HCT116 (cell line): ENCODE measurements at regions not wholly inside any gene's neighbourhood (a gene's known extent, or its start where the extent isn't known, plus 50 kb on each side); places are given as distances from the start of the nearest gene placed in this dataset.

ENCODE experiments used
- ATAC-seq: fragments of 200-7000 bp; cut with Tn5 transposase; 2 replicates; pipeline ENCODE4 v1.9.1; 2020; ENCODE audit warnings: mild to moderate bottlenecking, moderate library complexity
- BruUV-seq: library from RNA; stranded (reverse); fragments of 400-500 nt; replicated peaks from 2 replicates; lab custom pipeline; 2021; lab: Mats Ljungman, UMichigan
- CTCF ChIA-PET: fragments of 300-600 bp; sonication (Branson Sonifier 250); formaldehyde crosslinking; loops from one replicate; lab custom pipeline; 2021; ENCODE audit warnings: antibody characterized with exemption; lab: Charles Lee
- POLR2A ChIA-PET: fragments of 300-600, 350-600 bp; sonication (Branson Sonifier 250); formaldehyde crosslinking; loops from one replicate; lab custom pipeline; 2021; ENCODE audit warnings: antibody characterized with exemption; lab: Charles Lee
- RAD21 ChIA-PET, 2 experiments: fragments of 300-600 bp; sonication (Branson Sonifier 250); formaldehyde crosslinking; loops; one replicate each; lab custom pipeline; 2023; ENCODE audit warnings: low total read pairs in 2 of 2; ENCODE audit not compliant: uncharacterized antibody in 2 of 2, unreplicated experiment in 2 of 2, low non-redundant PET in 1 of 2; lab: Charles Lee
- DNase-seq: peaks from one replicate; pipeline ENCODE4 v3.0.0-alpha.2; 2010; ENCODE audit warnings: low read depth, low spot score
- H2AFZ ChIP-seq: fragments of 200-600 bp; shearing (Covaris generic), sonication (generic); 2 replicates; pipeline ENCODE4 v1.6.1; 2017; ENCODE audit warnings: low read depth, mixed run types, mixed read lengths, antibody characterized with exemption, low read length; ENCODE audit not compliant: poor library complexity, severe bottlenecking
- H3K27ac ChIP-seq: 2 replicates; pipeline ENCODE4 v1.5.1; 2012; ENCODE audit warnings: low read depth, low read length
- H3K27me3 ChIP-seq: fragments of 200-600 bp; sonication (generic); 2 replicates; pipeline ENCODE4 v1.6.1; 2016; ENCODE audit warnings: mixed run types, low read length, mixed read lengths; ENCODE audit not compliant: insufficient read depth
- H3K36me3 ChIP-seq, 2 experiments: fragments of 200-500 bp in 1 of 2; fragments of 200-600 bp in 1 of 2; sonication (Bioruptor generic) in 1 of 2; sonication (generic) in 1 of 2; 2 replicates each; pipeline versions ENCODE4 v1.5.1 to v1.6.1; 2014 to 2016; ENCODE audit warnings: low read length in 2 of 2, inconsistent platforms in 1 of 2, mixed read lengths in 1 of 2, mixed run types in 1 of 2; ENCODE audit not compliant: insufficient read depth in 2 of 2, control insufficient read depth in 1 of 2
- H3K4me1 ChIP-seq, 2 experiments: fragments of 200-600 bp in 1 of 2; sonication (generic) in 1 of 2; 2 replicates each; pipeline versions ENCODE4 v1.5.1 to v1.6.1; 2012 to 2017; ENCODE audit warnings: low read length in 2 of 2, inconsistent platforms in 1 of 2, mild to moderate bottlenecking in 1 of 2, mixed read lengths in 1 of 2, mixed run types in 1 of 2, moderate library complexity in 1 of 2; ENCODE audit not compliant: insufficient read depth in 2 of 2, control insufficient read depth in 1 of 2
- H3K4me2 ChIP-seq: fragments of 200-600 bp; sonication (generic); 2 replicates; pipeline ENCODE4 v1.6.1; 2017; ENCODE audit warnings: mixed run types, low read length, mixed read lengths
- H3K4me3 ChIP-seq, 2 experiments: fragments of 200-600 bp in 1 of 2; sonication (generic) in 1 of 2; replicated peaks in 1 of 2; 2 replicates each; pipeline ENCODE4 v1.5.1; 2011 to 2016; ENCODE audit warnings: low read length in 2 of 2, control low read depth in 1 of 2, low read depth in 1 of 2, mild to moderate bottlenecking in 1 of 2, mixed read lengths in 1 of 2, mixed run types in 1 of 2
- H3K79me2 ChIP-seq: fragments of 200-600 bp; sonication (generic); 2 replicates; pipeline ENCODE4 v1.6.1; 2017; ENCODE audit warnings: mild to moderate bottlenecking, mixed run types, low read length, moderate library complexity, mixed read lengths; ENCODE audit not compliant: insufficient read depth
- H3K9ac ChIP-seq: fragments of 200-600 bp; sonication (generic); 2 replicates; pipeline ENCODE4 v1.6.1; 2016; ENCODE audit warnings: low read length, mixed read lengths
- H3K9me2 ChIP-seq: fragments of 200-600 bp; sonication (generic), shearing (Covaris generic); 2 replicates; pipeline ENCODE4 v1.6.1; 2017; ENCODE audit warnings: mixed run types, mild to moderate bottlenecking, moderate library complexity; ENCODE audit not compliant: insufficient read depth
- H3K9me3 ChIP-seq, 2 experiments: fragments of 200-500 bp in 1 of 2; fragments of 200-600 bp in 1 of 2; sonication (Bioruptor generic) in 1 of 2; sonication (generic) in 1 of 2; 2 replicates each; pipeline ENCODE4 v1.6.1; 2014 to 2017; ENCODE audit warnings: low read length in 2 of 2, mixed read lengths in 2 of 2, inconsistent platforms in 1 of 2, low read depth in 1 of 2, mild to moderate bottlenecking in 1 of 2, mixed run types in 1 of 2, moderate library complexity in 1 of 2; ENCODE audit not compliant: control insufficient read depth in 1 of 2, insufficient read depth in 1 of 2
- H4K20me1 ChIP-seq: fragments of 200-600 bp; sonication (generic), shearing (Covaris generic); 2 replicates; pipeline ENCODE4 v1.6.1; 2017; ENCODE audit warnings: mixed run types, mild to moderate bottlenecking, moderate library complexity; ENCODE audit not compliant: insufficient read depth
- CBX3 ChIP-seq: IDR thresholded peaks from 2 replicates; pipeline ENCODE4 v1.6.1; 2012; ENCODE audit warnings: low read depth
- ELF1 ChIP-seq: IDR thresholded peaks from 2 replicates; pipeline ENCODE4 v1.6.1; 2012; ENCODE audit warnings: low read depth, borderline replicate concordance
- EZH2phosphoT487 ChIP-seq: fragments of 200-600 bp; IDR thresholded peaks from 2 replicates; pipeline ENCODE4 v1.6.1; 2018; ENCODE audit warnings: antibody characterized with exemption, borderline replicate concordance
- FOSL1 ChIP-seq: IDR thresholded peaks from 2 replicates; pipeline ENCODE4 v1.6.1; 2012; ENCODE audit warnings: low read depth
- JUND ChIP-seq: IDR thresholded peaks from 2 replicates; pipeline ENCODE4 v1.6.1; 2012
- POLR2A ChIP-seq: IDR thresholded peaks from 2 replicates; pipeline ENCODE4 v1.7.0; 2011; ENCODE audit warnings: borderline replicate concordance; ENCODE audit not compliant: insufficient read depth, insufficient read length; ENCODE audit errors: extremely low read depth
- POLR2AphosphoS5 ChIP-seq: IDR thresholded peaks from 2 replicates; pipeline ENCODE4 v1.6.1; 2011; ENCODE audit warnings: mild to moderate bottlenecking, low read depth, low read length, moderate library complexity
- SIN3A ChIP-seq: IDR thresholded peaks from 2 replicates; pipeline ENCODE4 v1.6.1; 2012; ENCODE audit warnings: low read depth
- SP1 ChIP-seq: IDR thresholded peaks from 2 replicates; pipeline ENCODE4 v1.6.1; 2012; ENCODE audit warnings: low read depth
- SRF ChIP-seq: IDR thresholded peaks from 2 replicates; pipeline ENCODE4 v1.6.1; 2012; ENCODE audit warnings: low read depth
- YY1 ChIP-seq: IDR thresholded peaks from 2 replicates; pipeline ENCODE4 v1.6.1; 2011; ENCODE audit warnings: low read length, low read depth, moderate library complexity, mild to moderate bottlenecking; ENCODE audit not compliant: insufficient replicate concordance; ENCODE audit errors: extremely low read depth
- ZFX ChIP-seq: fragments of 450-650 bp; IDR thresholded peaks from 2 replicates; pipeline ENCODE4 v1.6.1; 2017
- intact Hi-C: fragments of 100-400 bp; cut with micrococcal nuclease; formaldehyde crosslinking; loops from 2 replicates; pipeline ENCODE4 v1.10.0; 2022
- TF ChIP-seq, protein P1 (sequence below): IDR thresholded peaks from 2 replicates; pipeline ENCODE4 v1.6.1; 2012
- TF ChIP-seq, protein P2 (sequence below): IDR thresholded peaks from 2 replicates; pipeline ENCODE4 v1.6.1; 2012
- TF ChIP-seq, protein P3 (sequence below): IDR thresholded peaks from 2 replicates; pipeline ENCODE4 v1.6.1; 2011; ENCODE audit warnings: mild to moderate bottlenecking, low read length, moderate library complexity; ENCODE audit not compliant: insufficient replicate concordance; ENCODE audit errors: extremely low read depth
- TF ChIP-seq, protein P4 (sequence below), 3 experiments: fragments of 200-600 bp in 1 of 3; sonication (generic) in 1 of 3; IDR thresholded peaks in 2 of 3; conservative IDR thresholded peaks in 1 of 3; 2 replicates each; pipeline ENCODE4 v1.5.1; 2012 to 2017; ENCODE audit warnings: low read depth in 2 of 3, low read length in 2 of 3, antibody characterized with exemption in 1 of 3, borderline replicate concordance in 1 of 3, control low read depth in 1 of 3, mild to moderate bottlenecking in 1 of 3, mixed read lengths in 1 of 3, mixed run types in 1 of 3, moderate library complexity in 1 of 3; ENCODE audit not compliant: insufficient read depth in 1 of 3

DNA sequence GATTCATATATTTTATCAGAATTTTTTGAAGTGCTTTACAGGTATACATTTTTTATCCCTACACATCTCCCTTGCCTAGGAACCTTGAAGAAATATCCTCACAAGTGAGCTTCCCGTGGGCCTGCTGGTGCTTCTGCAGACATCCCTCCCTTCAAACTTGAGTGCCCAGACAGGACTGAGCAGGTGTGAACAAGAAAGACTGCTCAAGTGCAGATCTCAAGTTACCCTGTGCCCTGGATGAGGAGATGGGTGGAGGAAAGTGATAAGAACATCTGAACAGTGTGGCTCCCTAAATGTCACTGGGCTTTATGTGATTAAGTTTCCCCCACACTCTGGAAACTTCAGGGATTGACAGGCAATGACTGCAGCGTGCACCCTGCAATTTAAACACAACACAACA, 209.8 kb downstream of the TLE1 start:
- Histone ChIP-seq H3K9me3 (no peaks in the 10 kb centered on the region), H3K4me2 (no peak overlapping the region), H3K27ac (no peak overlapping the region), H3K27me3 (no peaks in the 10 kb centered on the region), H3K4me1 (no peaks in the 10 kb centered on the region)
- no peak for TF ChIP-seq ELF1
- no peak for TF ChIP-seq SRF
- no peak for TF ChIP-seq ZFX
- TF ChIP-seq, all 23 proteins: peak for 0
- POLR2A ChIA-PET = no interaction called here
- no peaks in the 10 kb centered on the region for H3K9me2 ChIP-seq
- no peaks in the 10 kb centered on the region for H3K36me3 ChIP-seq
- RAD21 ChIA-PET = no interaction called here
- no TSS peak for BruUV-seq
- no peaks in the 10 kb centered on the region for H3K79me2 ChIP-seq
- H4K20me1 ChIP-seq = no peaks in the 10 kb centered on the region
- DNase-seq = no peak
- CTCF ChIA-PET = no interaction called here
- intact Hi-C loops = no loop called here
- ATAC-seq = no peak
- no peak overlapping the region for H3K4me3 ChIP-seq
- no peak overlapping the region for H3K9ac ChIP-seq
- H2AFZ ChIP-seq = no peak overlapping the region

DNA sequence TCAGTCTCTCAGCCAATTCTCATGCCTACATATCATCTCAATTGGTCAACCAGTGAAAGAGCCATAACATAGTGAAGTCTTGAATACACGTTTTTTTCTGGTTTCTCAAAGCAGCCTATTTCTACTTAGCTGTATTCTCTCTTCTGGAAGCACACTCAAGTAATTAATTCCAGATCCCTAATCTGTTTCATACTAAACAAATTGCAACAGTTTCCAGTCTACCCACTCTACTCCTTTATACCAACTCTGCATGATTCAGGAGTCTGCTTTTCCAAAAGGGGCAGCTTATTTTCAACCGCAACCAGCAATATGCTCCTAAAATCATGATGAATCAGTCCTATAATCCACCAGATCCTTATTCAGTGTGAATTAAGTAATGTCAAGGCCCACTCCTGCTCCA, 211.7 kb downstream of the TLE1 start:
- DNase-seq (no peak), ATAC-seq (no peak)
- Histone ChIP-seq H3K9me3 (no peaks in the 10 kb centered on the region), H3K9ac (no peak overlapping the region), H3K79me2 (no peaks in the 10 kb centered on the region), H3K4me3 (no peak overlapping the region), H3K27me3 (no peaks in the 10 kb centered on the region), H3K4me2 (no peak overlapping the region), H3K4me1 (no peaks in the 10 kb centered on the region), H3K9me2 (no peaks in the 10 kb centered on the region), H4K20me1 (no peaks in the 10 kb centered on the region), H3K27ac (no peak overlapping the region), H2AFZ (no peak overlapping the region), H3K36me3 (no peaks in the 10 kb centered on the region)
- no TSS peak for BruUV-seq
- intact Hi-C loops = no loop called here
- RAD21 ChIA-PET = no interaction called here
- TF ChIP-seq, protein P1, sequence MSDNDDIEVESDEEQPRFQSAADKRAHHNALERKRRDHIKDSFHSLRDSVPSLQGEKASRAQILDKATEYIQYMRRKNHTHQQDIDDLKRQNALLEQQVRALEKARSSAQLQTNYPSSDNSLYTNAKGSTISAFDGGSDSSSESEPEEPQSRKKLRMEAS = no peak
- no peak for TF ChIP-seq YY1
- no peak for TF ChIP-seq SP1
- TF ChIP-seq ELF1 = no peak
- no peak for TF ChIP-seq FOSL1
- no peak for TF ChIP-seq POLR2A
- no peak for TF ChIP-seq SIN3A
- TF ChIP-seq, protein P2, sequence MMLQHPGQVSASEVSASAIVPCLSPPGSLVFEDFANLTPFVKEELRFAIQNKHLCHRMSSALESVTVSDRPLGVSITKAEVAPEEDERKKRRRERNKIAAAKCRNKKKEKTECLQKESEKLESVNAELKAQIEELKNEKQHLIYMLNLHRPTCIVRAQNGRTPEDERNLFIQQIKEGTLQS = no peak
- no peak for TF ChIP-seq EZH2phosphoT487
- TF ChIP-seq, protein P3, sequence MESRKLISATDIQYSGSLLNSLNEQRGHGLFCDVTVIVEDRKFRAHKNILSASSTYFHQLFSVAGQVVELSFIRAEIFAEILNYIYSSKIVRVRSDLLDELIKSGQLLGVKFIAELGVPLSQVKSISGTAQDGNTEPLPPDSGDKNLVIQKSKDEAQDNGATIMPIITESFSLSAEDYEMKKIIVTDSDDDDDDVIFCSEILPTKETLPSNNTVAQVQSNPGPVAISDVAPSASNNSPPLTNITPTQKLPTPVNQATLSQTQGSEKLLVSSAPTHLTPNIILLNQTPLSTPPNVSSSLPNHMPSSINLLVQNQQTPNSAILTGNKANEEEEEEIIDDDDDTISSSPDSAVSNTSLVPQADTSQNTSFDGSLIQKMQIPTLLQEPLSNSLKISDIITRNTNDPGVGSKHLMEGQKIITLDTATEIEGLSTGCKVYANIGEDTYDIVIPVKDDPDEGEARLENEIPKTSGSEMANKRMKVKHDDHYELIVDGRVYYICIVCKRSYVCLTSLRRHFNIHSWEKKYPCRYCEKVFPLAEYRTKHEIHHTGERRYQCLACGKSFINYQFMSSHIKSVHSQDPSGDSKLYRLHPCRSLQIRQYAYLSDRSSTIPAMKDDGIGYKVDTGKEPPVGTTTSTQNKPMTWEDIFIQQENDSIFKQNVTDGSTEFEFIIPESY = no peak
- no peak for TF ChIP-seq JUND
- TF ChIP-seq POLR2AphosphoS5 = no peak
- TF ChIP-seq, protein P4, sequence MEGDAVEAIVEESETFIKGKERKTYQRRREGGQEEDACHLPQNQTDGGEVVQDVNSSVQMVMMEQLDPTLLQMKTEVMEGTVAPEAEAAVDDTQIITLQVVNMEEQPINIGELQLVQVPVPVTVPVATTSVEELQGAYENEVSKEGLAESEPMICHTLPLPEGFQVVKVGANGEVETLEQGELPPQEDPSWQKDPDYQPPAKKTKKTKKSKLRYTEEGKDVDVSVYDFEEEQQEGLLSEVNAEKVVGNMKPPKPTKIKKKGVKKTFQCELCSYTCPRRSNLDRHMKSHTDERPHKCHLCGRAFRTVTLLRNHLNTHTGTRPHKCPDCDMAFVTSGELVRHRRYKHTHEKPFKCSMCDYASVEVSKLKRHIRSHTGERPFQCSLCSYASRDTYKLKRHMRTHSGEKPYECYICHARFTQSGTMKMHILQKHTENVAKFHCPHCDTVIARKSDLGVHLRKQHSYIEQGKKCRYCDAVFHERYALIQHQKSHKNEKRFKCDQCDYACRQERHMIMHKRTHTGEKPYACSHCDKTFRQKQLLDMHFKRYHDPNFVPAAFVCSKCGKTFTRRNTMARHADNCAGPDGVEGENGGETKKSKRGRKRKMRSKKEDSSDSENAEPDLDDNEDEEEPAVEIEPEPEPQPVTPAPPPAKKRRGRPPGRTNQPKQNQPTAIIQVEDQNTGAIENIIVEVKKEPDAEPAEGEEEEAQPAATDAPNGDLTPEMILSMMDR (IDR thresholded peaks at IDR 0.05 in 2 of 3, conservative IDR thresholded peaks at IDR 0.05 in 1 of 3; ENCODE audit: borderline replicate concordance in 1 of 3, insufficient read depth in 1 of 3, low read depth in 2 of 3, low read length in 2 of 3) = no peak
- TF ChIP-seq SRF = no peak
- TF ChIP-seq CBX3 = no peak
- CTCF ChIA-PET = no interaction called here
- POLR2A ChIA-PET = no interaction called here
